ENCODE measurements at regions not wholly inside any gene's neighbourhood (a gene's known extent, or its start where the extent isn't known, plus 50 kb on each side); places are given as distances from the start of the nearest gene placed in this dataset.

DNA sequence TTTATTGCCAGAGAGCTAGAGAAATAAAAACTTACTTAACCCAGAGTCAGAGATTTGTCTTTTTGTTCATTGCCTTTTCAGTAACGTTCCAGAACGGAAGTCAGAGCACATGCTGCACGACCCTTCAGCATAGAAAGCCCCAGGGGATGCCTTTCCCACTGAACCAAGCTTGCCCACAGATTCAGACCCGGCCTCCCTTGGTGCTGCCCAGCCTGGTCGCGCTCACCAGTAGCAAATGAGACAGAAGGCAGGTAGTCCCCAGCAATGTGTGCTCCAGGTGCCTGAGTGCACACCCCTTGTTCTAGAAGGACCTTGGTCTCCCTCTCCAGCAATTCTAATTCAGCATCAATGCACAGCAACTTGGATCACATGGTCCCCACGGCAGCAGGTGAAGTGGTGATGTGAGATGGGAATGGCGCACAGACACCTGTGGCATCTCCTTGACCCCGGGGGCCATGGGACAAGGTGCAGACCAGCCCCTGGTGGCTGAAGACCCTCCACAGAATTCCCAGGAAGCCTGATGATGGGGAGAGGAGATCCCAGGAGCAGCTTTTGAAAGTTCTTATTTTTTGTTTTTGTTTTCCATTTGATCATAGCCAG is 91.8 kb upstream of the IQSEC1 start:
- Histone ChIP-seq H3K4me1 (no peaks in the 10 kb centered on the region), H3K9me3 (ENCODE audit: control insufficient read depth, low read length) (no peaks in the 10 kb centered on the region), H3K27me3 (ENCODE audit: control insufficient read depth, insufficient read depth, low read length) (no peaks in the 10 kb centered on the region), H3K9ac (no peak overlapping the region), H2AFZ (no peak overlapping the region), H3K27ac (no peak overlapping the region), H3K4me3 (ENCODE audit: low read depth, low read length) (no peak overlapping the region), H3K79me2 (no peaks in the 10 kb centered on the region), H3K36me3 (ENCODE audit: control insufficient read depth, insufficient read depth, low read length) (no peaks in the 10 kb centered on the region), H3K4me2 (ENCODE audit: low read length) (no peak overlapping the region)
- TF ChIP-seq, protein P1, sequence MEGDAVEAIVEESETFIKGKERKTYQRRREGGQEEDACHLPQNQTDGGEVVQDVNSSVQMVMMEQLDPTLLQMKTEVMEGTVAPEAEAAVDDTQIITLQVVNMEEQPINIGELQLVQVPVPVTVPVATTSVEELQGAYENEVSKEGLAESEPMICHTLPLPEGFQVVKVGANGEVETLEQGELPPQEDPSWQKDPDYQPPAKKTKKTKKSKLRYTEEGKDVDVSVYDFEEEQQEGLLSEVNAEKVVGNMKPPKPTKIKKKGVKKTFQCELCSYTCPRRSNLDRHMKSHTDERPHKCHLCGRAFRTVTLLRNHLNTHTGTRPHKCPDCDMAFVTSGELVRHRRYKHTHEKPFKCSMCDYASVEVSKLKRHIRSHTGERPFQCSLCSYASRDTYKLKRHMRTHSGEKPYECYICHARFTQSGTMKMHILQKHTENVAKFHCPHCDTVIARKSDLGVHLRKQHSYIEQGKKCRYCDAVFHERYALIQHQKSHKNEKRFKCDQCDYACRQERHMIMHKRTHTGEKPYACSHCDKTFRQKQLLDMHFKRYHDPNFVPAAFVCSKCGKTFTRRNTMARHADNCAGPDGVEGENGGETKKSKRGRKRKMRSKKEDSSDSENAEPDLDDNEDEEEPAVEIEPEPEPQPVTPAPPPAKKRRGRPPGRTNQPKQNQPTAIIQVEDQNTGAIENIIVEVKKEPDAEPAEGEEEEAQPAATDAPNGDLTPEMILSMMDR (IDR thresholded peaks at IDR 0.05) = no peak

DNA sequence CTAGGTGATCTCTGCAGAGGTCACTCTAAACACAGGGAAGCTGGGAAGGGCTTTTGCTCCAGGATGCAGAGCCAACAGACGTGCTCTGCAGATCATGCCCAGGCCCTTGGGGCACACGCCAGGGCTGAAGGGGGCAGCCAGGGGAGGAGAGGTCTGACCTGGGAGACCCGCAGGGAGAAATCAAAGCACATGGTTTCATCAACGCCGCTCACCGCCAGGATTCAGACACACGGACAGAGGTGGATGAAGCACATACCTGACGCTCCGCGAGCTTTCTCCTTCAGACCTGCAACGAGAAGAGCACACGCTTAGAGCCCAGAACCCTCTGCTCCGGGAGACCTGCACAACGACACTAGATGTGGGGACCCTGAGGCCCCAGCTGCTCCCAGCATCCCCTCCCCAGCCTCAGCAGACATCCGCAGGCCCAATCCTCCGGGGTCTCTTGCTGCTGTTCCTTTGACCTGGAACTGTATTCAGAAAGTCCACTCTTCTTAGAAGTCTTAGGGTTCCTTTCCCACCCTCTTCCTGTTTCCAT is 90.7 kb upstream of the IQSEC1 start:
- no peak overlapping the region for H3K27ac ChIP-seq
- H3K4me3 ChIP-seq (ENCODE audit: low read depth, low read length) = no peak overlapping the region
- H3K79me2 ChIP-seq = no peaks in the 10 kb centered on the region
- no peak overlapping the region for H3K4me2 ChIP-seq (ENCODE audit: low read length)
- H3K9ac ChIP-seq = no peak overlapping the region
- H3K36me3 ChIP-seq (ENCODE audit: control insufficient read depth, insufficient read depth, low read length) = no peaks in the 10 kb centered on the region
- H2AFZ ChIP-seq = no peak overlapping the region
- no peaks in the 10 kb centered on the region for H3K4me1 ChIP-seq
- H3K9me3 ChIP-seq (ENCODE audit: control insufficient read depth, low read length) = no peaks in the 10 kb centered on the region
- TF ChIP-seq, protein P1 (IDR thresholded peaks at IDR 0.05) = no peak
- H3K27me3 ChIP-seq (ENCODE audit: control insufficient read depth, insufficient read depth, low read length) = no peaks in the 10 kb centered on the region

- no peak overlapping the region for H3K9ac ChIP-seq
- no peak overlapping the region for H3K4me2 ChIP-seq (ENCODE audit: low read length)
- H3K4me3 ChIP-seq (ENCODE audit: low read depth, low read length) = no peak overlapping the region
- no peak overlapping the region for H3K27ac ChIP-seq
- no peaks in the 10 kb centered on the region for H3K79me2 ChIP-seq
- no peak overlapping the region for H2AFZ ChIP-seq
- H3K9me3 ChIP-seq (ENCODE audit: control insufficient read depth, low read length) = no peaks in the 10 kb centered on the region
- TF ChIP-seq, protein P1 (IDR thresholded peaks at IDR 0.05) = no peak
- H3K4me1 ChIP-seq = no peaks in the 10 kb centered on the region
- H3K27me3 ChIP-seq (ENCODE audit: control insufficient read depth, insufficient read depth, low read length) = no peaks in the 10 kb centered on the region
- H3K36me3 ChIP-seq (ENCODE audit: control insufficient read depth, insufficient read depth, low read length) = no peaks in the 10 kb centered on the region
These were observed 89.5 kb upstream of the IQSEC1 start for GRCh38 chr3:13162549-13163320.

- Histone ChIP-seq H3K27ac (no peak overlapping the region), H2AFZ (no peak overlapping the region)
These were observed 88.7 kb upstream of the IQSEC1 start for GRCh38 chr3:13161771-13162535.

More at GRCh38 chr3:13161771-13162535, 88.7 kb upstream of the IQSEC1 start:
- Histone ChIP-seq H3K27me3 (ENCODE audit: control insufficient read depth, insufficient read depth, low read length) (no peaks in the 10 kb centered on the region), H3K36me3 (ENCODE audit: control insufficient read depth, insufficient read depth, low read length) (no peaks in the 10 kb centered on the region), H3K9me3 (ENCODE audit: control insufficient read depth, low read length) (no peaks in the 10 kb centered on the region), H3K9ac (no peak overlapping the region), H3K79me2 (no peaks in the 10 kb centered on the region), H3K4me3 (ENCODE audit: low read depth, low read length) (no peak overlapping the region), H3K4me2 (ENCODE audit: low read length) (no peak overlapping the region), H3K4me1 (no peaks in the 10 kb centered on the region)
- TF ChIP-seq, protein P1 (IDR thresholded peaks at IDR 0.05) = no peak

Measured in parathyroid adenoma (tissue), 2 donors.